NCI-H345 treated with DMSO at 0.1 percent for 48 hours (cell line): ENCODE measurements at regions not wholly inside any gene's neighbourhood (a gene's known extent, or its start where the extent isn't known, plus 50 kb on each side); places are given as distances from the start of the nearest gene placed in this dataset.
"Not testable (repeated sequence)": the region's sequence is repeated elsewhere in the genome, so short reads cannot be mapped to it uniquely, and the experiment has no call there.

Source experiments
- DNase-seq: peaks from one replicate; lab custom pipeline; 2025; ENCODE audit not compliant: unreplicated experiment; lab: John Stamatoyannopoulos, UW

DNA sequence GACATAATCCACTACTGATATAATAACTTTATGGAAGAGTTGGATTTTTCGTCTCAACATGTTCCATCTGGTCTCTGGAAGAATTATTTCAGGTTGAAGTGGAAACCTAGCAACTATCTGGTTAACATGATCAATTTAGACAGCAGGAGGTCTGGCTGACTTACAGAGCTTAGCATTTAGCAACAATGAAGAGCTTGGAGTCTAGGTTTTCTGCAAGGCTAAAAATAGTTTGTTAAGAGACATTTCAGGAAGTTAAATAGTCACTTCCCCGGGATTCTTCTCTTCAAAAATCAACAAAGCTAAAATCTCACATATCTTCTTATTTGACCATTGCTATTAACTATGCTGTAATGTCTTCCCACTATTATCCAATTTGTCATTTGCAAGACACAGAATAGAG lies 418.6 kb upstream of the DIPK2B start:
- no peak for DNase-seq

DNA sequence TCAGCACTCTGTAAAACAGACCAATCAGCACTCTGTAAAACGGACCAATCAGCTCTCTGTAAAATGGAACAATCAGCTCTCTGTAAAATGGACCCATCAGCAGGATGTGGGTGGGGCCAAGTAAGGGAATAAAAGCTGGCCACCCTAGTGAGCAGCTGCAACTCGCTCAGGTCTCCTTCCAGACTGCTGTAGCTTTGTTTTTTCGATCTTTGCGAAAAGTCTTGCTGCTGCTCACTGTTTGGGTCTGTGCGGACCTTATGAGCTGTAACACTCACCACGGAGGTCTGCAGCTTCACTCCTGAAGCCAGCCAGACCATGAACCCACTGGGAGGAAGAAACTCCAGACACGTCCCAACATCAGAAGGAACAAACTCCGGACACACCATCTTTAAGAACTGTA lies 414.9 kb upstream of the DIPK2B start:
- DNase-seq: not testable (repeated sequence)

DNA sequence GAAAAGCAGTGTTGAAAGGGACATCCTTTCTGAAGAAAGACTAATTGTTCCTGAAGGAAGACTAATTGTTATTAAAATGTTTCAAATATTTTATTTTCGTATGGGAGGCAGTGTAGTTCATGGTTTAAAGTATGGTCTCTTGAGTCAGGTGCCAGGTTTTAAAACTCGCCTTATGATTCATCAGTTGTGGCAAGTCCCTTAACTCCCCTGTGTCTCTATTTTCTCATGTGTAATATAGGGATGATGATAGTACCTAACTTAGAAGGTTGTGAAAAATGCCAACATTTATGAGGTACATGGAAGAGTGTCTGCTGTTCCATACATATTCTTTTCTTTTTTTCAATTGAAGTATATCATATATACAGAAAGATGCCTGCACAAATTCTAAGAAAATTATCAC lies 414.2 kb upstream of the DIPK2B start:
- DNase-seq: no peak

DNA sequence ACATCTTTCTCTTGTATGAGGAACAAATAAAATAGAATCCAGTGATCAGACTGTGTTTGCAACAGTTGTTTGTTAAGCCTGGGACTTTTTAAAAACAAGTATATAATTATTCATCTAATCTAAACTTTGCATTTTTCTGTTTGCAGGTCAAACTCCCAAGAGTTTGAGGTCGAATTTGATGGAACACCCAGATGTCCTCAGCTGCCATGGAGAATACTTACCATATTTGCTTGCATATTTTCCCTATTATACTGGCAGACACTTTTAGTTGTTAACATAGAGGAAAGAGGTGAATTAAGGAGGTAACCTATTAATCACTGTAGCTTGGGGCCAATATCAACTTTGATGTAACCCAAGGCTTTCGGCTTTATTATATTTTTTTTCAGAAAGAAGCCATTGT lies 401.5 kb upstream of the DIPK2B start:
- no peak for DNase-seq

DNA sequence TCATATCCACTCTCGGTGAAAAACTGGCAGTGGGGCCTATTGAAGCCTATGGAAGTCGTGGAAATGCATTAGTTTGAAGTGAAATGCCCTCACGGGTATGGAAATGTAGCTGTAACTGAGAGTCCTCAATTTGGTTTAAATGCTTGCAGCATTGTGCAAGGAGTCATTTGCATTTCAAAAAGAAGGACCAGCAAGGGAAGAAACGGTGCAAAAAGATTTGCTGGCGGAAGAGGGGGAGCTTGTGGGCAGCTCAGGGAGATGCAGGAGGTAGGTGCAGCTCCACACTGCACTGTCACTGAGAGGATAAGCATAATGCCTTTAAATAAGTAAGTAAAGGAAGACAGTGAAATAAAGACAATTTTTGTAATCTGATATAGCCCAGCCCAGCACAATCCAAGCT lies 400.4 kb upstream of the DIPK2B start:
- no peak for DNase-seq

DNA sequence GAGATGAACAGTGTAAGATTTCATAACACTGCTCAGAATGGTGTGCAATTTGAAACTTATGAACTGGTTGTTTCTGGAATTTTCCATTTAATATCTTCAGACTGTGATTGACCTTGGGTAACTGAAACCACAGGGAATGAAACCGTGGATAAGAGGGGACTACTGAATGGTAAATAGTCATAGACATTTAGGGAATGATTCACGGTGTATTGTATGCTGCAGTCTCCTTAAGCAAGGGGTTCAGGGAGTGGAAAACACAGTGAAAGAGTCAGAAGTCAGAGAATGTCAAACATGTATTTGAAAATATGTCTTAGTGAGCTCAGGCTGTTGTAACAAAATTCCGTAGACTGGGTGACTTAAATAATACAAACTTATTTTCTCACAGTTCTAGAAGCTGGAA lies 398.2 kb upstream of the DIPK2B start:
- no peak for DNase-seq

DNA sequence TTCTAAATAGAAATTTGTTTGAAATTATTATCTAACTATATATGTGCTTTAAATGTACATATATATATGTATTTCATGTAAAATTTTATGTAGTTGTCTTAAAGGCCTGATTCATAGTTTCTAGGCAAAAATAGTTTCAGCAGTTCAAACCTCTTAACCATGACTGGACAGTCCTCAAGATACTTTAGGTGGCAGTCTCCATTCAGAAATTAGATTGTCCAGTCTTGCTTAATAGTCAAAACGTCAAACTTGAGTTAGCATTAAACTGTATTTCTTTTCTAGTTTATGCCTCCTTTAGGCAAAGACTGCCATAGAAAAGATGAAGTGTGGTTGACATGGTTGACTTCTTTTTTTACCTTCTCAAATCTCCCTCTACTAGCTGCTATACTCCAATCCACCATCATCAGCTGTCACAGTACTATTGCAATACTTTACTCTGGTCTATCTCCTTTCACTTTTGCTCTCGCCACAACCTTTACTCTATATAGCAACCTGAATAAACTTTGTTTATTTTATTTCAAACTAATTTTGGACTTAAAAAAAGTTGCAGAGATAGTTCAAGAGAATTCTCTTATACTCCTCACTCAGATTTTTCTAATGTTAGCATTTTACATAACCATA lies 395.6 kb upstream of the DIPK2B start:
- DNase-seq: no peak

DNA sequence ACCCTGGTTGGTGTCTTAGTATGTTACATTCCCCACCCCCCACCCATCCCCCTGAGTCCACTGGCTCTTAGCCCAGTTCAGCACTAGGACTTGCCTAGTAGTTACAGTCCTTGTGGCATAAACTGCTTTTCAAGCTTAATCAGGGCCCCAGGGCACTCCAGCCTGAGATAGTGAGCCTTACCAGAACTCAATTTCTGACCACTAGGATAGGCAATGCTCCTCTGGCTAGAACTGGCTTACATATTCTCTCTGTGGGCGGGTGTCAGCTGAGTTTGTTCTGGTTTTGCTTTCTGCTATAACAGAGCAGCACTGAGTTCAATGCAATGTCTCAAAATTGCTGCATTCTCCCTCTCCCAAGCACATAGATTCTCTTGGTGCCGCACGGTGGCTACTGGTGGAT lies 391.4 kb upstream of the DIPK2B start:
- DNase-seq: no peak

DNA sequence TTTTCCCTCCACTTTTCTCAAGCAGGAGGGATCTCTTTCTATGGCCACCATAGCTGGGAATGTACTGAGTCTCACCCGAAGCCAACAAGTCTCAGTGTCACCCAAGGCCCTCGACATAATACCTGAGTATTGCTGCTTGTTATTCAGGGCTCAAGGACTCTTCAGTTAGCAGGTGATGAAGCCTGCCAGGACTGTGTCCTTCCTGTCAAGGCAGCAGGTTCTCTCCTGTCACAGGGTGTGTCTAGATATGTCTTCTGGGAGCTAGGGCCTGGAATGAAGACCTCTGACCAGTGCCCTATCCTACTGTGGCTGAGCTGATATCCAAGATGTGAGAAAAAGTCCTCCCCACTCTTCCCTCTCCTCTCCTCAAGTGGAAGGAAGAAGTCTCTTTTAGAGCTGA lies 391.0 kb upstream of the DIPK2B start:
- DNase-seq: no peak

DNA sequence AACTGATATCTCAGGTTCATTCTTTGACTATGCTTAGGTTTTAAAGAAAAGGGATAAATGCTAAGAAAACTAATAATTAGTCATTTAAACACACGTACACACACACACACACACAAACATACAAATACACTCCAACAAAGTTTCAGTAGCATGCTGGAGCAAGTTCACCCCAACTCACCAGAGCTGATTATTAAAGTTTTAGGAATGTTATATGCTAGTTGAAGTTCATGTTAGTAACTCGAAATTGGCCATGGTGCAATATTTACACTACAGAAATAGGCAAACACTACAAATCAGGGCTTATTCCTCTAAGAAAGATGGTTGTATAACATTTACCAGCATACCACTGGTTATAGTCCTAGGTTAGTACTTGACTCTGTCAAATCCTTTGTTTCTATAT lies 384.0 kb upstream of the DIPK2B start:
- DNase-seq: no peak

DNA sequence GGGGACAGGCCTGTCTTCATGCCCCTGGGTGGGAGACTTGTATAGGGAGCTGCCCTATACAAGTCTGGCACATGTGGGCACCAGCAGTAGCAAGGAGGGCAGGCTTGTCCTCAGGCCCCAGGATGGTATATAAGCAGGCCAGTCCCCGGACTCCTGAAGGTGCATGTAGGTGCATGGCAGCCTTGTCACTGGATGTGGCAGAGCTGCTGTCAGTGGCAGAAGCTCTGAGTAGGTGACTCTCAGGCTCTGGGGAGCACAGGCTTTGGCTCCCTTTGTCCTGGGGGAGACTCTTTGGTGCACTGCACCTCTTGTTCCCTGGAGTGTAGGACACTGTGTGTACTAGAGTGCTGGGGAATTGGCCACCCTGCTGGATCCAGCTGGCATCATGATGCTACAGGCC lies 376.7 kb upstream of the DIPK2B start:
- DNase-seq: no peak

DNA sequence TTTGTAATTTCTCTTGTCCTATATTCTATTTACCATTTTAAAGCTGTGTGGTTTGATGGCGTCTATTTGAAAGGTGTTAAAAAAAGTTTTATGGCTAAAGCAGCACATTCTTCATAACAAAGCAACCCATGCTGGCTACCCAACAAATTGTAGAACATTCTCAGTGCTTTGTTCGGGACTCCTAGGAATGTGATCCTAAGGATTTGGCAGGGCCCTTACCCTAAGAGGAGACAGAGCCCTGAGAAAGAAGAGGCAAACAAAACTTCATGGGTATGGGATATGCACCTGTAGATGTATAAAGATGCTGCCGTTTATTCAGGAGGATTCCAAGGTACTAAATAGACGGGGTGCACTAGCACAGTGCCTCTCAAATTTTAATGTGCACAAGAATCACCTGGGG lies 370.8 kb upstream of the DIPK2B start:
- DNase-seq: no peak

DNA sequence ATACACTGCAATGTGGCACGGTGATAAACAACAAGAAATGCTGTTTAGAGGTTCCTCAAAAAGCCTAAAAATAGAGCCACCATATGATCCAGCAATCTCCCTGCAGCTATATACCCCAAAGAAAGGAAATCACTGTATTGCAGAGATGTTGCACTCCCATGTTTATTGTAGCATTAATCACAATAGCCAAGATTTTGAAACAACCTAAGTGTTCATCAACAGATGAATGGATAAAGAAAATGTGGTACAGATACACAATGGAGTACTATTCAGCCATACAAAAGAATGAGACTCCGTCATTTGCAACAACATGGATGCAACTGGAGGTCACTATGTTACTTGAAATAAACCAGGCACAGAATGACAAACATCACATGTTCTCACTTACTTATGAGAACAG lies 365.8 kb upstream of the DIPK2B start:
- no peak for DNase-seq

DNA sequence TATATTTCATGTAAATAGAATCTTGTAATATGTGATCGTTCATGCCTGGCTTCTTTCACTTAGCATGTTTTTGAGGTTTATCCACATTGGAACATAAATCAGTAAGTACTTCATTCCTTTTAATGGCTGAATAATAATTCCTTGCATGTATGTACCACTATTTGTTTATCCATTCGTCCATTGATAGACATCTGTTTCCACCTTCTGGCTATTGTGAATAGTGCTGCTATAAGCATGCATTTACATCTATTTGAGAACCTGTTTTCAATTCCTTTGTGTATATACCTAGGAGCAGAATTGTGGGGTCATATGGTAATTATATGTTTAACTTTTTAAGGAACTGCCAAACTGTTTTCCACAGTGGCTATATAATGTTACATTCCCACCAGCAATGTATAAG lies 356.7 kb upstream of the DIPK2B start:
- no peak for DNase-seq

DNA sequence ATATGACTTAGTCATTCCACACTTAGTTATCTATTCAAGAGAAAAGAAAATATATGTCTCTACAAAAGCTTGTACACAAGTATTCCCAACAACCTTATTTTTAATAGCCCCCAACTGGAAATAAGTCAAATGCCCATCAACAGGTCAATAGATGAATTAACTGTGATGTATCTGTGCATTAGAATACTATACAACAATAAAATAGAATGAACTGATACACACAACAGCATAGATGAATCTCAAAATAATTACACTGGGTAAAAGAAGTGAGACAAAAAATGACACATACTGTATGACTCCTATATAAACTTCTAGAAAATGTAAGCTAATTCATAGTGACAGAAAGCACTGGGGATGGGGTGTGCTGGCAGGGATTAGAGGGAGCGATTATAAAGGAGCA lies 354.1 kb upstream of the DIPK2B start:
- no peak for DNase-seq

DNA sequence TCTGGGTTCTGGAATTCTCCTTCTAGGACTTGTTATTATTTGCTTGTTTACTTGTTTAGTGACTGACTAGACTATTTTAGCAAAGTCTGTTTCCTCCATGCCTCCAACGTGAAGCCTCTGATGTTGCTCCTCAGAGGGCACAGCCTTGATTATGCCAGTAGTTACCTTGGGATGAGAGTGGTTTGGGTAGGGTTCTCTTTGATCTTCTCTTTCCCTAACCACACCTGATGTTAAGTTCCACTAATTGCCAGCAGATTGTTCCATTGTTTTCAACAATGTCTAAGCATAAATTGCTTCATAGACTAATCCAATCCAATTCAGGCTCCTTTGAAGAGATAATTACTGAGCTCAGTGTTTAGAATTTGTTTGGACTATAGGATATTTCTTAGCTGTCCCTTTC lies 352.7 kb upstream of the DIPK2B start:
- DNase-seq: no peak

DNA sequence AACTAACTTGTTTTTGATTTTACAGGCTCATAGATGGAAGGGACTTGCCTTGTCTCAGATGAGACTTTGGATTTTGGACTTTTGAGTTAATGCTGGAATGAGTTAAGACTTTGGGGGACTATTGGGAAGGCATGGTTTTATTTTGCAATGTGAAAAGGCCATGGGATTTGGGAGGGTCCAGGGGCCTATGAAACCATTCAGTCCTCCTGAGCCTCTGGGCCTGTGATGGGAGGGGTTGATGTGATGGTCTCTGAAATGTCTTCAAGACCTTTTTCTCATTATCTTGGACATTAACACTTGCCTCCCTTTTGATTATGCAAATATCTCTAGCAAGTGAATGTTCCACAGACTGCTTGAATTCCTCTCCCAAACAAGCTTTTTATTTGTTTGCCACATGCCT lies 346.0 kb upstream of the DIPK2B start:
- not testable (repeated sequence) for DNase-seq

DNA sequence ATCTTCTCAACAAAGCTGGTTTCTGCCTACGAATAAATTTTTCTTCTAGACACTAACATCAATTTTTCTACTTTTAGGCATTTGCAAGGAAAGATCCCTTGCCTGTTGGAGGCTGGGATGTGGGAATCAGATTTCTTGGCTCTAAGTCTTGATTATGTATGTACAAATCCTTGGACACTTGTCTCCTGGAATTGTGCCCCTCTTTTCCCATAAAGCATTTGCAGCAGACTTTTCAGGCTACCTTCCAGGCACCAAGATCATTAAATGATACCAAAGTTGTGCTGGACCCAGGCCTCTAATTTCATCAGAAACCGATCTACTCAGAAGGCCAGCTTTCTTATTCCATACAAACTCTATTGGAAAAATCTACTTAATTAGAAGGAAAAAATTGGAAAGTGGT lies 339.5 kb upstream of the DIPK2B start:
- DNase-seq: no peak

DNA sequence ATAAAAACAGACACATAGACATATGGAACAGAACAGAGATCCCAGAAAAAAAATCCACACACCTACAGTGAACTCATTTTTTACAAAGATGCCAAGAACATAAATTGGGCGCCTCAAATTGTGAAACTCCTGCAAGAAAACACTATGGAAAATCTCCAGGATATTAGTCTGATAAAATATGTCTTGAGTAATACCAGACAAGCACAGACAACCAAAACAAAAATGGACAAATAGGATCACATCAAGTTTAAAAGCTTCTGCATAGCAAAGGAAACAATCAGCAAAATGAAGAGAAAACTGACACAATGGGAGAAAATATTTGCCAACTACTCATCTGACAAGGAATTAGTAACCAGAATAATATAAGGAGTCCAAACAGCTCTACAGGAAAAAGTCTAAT lies 337.3 kb upstream of the DIPK2B start:
- no peak for DNase-seq

DNA sequence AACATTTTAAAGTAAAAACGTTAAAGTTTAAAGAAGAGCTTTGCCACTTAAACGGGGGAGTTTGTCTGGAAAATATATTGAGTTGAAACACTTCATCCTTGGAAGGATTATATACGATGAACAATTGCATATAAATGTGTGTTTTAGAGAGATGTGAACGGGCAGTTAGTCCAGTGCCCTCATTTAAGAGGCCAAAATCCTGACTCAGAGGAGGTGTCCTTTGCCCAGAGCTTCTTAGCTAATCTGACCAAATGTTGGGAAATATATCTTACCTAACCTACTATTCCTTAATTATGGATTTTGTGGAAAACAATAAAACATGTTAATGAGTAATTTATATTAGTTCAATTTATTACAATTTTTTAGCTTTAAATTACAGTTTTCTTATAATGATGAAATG lies 327.2 kb upstream of the DIPK2B start:
- no peak for DNase-seq

DNA sequence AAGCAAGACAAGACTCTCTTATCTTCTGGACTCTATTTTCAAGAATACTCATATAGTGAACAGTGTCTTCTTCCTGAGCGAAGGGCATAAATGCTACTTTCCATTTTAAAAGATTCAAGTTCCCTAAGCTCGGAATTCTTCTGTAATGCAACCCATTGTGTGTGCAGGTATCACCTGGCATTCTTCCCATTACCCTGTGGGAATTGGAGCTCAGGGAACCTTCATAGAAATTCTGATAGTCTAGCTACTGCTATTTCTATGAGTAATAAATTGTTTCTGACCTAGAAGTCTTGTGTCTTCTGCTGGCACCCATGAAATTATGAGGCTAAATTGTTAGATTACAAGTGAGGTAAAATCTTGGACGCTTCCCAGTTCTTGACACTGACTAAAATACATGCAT lies 324.1 kb upstream of the DIPK2B start:
- DNase-seq: no peak

DNA sequence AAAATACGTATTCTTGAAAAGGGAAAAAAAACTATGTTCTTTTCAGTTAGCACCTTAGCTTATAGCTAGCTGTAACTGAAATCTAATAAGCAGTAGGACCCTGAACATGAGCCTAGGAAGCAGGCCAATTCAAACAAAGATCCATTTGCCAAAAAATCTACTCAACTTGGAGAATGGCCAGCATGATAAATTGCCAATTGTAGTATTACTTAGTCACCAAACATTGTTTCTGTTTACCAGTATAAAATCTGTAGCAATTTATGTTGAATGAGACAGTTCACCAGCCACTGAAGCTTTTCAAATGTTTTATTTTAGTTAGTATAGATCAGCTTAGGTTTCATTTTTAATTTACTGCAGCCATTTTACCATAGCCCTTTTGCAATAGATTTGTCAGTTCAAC lies 323.6 kb upstream of the DIPK2B start:
- DNase-seq: no peak

DNA sequence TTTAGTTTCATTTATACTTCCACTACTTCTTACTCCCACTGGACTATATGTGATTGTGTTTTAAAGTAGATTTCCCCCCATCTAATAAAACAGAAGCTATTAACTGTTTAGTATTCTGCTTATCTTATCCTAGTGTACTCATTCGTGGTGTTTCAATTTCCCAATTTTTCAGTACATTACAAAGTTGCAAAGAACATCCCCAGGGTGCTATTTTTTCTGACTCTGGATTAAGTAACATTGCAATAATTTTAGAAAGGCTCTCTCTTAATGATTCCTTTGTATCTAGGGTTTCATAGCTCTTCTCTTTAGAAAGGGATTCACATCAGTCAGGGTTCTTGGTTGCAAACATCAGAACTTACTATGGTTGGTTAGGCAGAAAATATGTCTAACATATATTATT lies 317.9 kb upstream of the DIPK2B start:
- no peak for DNase-seq
